ENCODE measurements at regions not wholly inside any gene's neighbourhood (a gene's known extent, or its start where the extent isn't known, plus 50 kb on each side); places are given as distances from the start of the nearest gene placed in this dataset.
"Not testable (repeated sequence)": the region's sequence is repeated elsewhere in the genome, so short reads cannot be mapped to it uniquely, and the experiment has no call there.

DNA sequence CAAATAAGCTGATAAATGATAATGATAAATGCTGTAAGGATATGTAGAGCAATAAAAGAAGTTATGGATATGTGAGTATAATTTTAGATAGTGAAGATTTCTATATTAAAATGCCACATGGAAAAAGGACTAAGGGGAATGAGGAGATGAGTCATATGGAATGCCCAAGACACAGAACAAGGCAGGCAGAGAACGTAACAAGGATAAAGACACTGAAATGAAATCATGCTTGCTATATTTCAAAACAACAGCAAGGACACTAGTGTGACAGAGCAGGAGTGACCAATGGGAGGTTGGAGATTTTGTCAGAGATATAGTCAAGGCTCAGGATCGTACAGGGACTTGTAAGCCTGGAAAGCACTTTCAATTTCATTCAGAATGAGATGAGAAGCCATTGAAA lies 621.5 kb upstream of the SEMA6D start:
- Histone ChIP-seq H3K4me3 (no peak overlapping the region), H3K27me3 (ENCODE audit: low read depth) (no peaks in the 10 kb centered on the region), H3K9me3 (no peaks in the 10 kb centered on the region), H3K36me3 (no peaks in the 10 kb centered on the region), H3K4me1 (no peaks in the 10 kb centered on the region), H3K27ac (no peak overlapping the region)
- TF ChIP-seq, protein P1, sequence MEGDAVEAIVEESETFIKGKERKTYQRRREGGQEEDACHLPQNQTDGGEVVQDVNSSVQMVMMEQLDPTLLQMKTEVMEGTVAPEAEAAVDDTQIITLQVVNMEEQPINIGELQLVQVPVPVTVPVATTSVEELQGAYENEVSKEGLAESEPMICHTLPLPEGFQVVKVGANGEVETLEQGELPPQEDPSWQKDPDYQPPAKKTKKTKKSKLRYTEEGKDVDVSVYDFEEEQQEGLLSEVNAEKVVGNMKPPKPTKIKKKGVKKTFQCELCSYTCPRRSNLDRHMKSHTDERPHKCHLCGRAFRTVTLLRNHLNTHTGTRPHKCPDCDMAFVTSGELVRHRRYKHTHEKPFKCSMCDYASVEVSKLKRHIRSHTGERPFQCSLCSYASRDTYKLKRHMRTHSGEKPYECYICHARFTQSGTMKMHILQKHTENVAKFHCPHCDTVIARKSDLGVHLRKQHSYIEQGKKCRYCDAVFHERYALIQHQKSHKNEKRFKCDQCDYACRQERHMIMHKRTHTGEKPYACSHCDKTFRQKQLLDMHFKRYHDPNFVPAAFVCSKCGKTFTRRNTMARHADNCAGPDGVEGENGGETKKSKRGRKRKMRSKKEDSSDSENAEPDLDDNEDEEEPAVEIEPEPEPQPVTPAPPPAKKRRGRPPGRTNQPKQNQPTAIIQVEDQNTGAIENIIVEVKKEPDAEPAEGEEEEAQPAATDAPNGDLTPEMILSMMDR (IDR thresholded peaks at IDR 0.05): no peak
- DNase-seq (no peak), ATAC-seq (no peak)
- intact Hi-C loops (cut with DNase I): no loop called here

DNA sequence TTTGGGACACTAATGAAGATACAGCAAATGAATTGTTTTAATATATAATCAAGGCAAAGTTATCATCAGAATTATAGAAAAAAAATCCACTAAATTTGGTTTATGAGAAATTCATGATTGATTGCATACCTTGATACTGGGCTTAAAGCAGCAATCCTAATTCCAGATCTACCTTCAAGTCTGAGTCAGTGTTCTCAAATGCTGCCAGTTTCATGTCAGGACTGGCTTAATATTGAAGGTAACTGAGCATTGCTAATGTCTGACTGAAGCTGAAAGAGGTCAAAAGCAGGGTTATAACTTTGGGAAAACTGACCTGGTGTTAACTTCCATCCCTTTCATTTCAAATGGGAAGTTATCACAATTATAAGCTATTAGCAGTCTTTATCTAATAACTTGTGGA lies 618.8 kb upstream of the SEMA6D start:
- intact Hi-C loops (cut with DNase I); ATAC-seq; H3K27ac ChIP-seq; H3K27me3 ChIP-seq (ENCODE audit: low read depth); H3K4me3 ChIP-seq; DNase-seq; H3K4me1 ChIP-seq; H3K9me3 ChIP-seq; H3K36me3 ChIP-seq: not testable (repeated sequence)

DNA sequence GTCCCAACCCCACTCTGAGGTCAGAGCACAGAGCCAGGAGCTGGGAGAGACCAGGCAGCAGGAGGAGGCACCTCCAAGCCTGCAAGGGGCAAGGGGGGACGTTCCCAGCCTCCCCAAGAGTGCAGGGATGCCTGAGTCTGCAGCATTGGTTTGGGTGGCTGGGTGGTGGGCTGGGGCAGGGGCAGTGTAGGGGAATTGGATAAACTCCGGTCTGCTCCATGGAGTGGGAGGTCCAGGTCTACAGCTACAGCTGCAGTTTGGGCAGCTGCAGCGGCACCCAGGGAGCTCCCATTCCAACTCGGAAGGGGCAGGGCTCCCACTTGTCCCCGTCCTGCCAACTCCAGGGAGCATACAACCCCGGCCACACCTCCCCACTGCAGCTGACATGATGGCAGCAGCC lies 617.5 kb upstream of the SEMA6D start:
- H3K27ac ChIP-seq; H3K36me3 ChIP-seq; H3K27me3 ChIP-seq (ENCODE audit: low read depth); H3K9me3 ChIP-seq; intact Hi-C loops (cut with DNase I); ATAC-seq; DNase-seq; H3K4me3 ChIP-seq; H3K4me1 ChIP-seq: not testable (repeated sequence)

DNA sequence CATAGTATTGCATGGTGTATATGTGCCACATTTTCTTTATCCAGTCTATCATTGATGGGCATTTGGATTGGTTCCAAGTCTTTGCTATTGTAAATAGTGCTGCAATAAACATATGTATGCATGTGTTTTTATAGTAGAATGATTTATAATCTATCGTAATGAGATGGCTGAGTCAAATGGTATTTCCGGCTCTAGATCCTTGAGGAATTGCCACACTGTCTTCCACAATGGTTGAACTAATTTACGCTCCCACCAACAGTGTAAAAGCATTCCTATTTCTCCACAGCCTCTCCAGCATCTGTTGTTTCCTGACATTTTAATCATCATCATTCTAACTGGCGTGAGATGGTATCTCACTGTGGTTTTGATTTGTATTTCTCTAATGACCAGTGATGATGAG lies 608.5 kb upstream of the SEMA6D start:
- H3K9me3 ChIP-seq; H3K36me3 ChIP-seq; H3K4me1 ChIP-seq; H3K4me3 ChIP-seq; DNase-seq; intact Hi-C loops (cut with DNase I); H3K27me3 ChIP-seq (ENCODE audit: low read depth); H3K27ac ChIP-seq; ATAC-seq: not testable (repeated sequence)

DNA sequence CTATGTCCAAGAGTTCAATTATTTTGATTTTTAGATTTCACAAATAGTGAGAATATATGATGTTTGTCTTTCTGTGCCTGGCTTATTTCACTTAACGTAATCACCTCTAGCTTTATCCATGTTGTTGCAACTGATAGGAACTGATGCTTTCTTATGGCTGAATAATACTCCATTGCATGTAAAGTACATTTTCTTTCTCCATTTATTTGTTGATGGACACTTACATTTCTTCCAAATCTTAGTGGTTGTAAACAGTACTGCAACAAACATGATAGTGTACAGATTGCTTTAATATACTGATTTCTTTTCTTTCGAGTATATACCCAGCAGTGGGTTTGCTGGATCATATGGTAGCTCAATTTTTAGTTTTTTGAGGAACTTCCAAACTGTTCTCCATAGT lies 600.6 kb upstream of the SEMA6D start:
- ATAC-seq: no peak
- intact Hi-C loops (cut with DNase I): no loop called here
- no peaks in the 10 kb centered on the region for H3K4me1 ChIP-seq
- no peaks in the 10 kb centered on the region for H3K9me3 ChIP-seq
- no peak overlapping the region for H3K4me3 ChIP-seq
- DNase-seq: no peak
- no peaks in the 10 kb centered on the region for H3K27me3 ChIP-seq (ENCODE audit: low read depth)
- H3K36me3 ChIP-seq: no peaks in the 10 kb centered on the region
- TF ChIP-seq, protein P1 (IDR thresholded peaks at IDR 0.05): no peak
- H3K27ac ChIP-seq: no peak overlapping the region

DNA sequence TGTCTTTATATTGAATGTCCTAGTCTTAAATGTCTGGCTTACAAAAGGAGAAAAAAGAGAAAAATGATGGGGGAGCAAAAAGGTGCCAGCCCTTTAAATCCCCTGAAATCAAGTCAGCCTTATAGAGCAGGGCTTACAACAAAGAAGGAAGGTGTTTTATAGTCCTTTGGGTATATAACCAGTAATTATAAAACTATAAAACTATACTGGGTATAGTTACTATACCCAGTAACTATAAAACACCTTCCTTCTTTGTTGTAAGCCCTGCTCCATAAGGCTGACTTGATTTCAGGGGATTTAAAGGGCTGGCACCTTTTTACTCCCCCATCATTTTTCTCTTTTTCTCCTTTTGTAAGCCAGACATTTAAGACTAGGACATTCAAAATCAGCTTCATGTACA lies 598.0 kb upstream of the SEMA6D start:
- DNase-seq (no peak), ATAC-seq (no peak)
- TF ChIP-seq, protein P1 (IDR thresholded peaks at IDR 0.05): no peak
- no peaks in the 10 kb centered on the region for H3K27me3 ChIP-seq (ENCODE audit: low read depth)
- no peak overlapping the region for H3K27ac ChIP-seq
- intact Hi-C loops (cut with DNase I): no loop called here
- no peaks in the 10 kb centered on the region for H3K36me3 ChIP-seq
- no peaks in the 10 kb centered on the region for H3K9me3 ChIP-seq
- H3K4me1 ChIP-seq: no peaks in the 10 kb centered on the region
- H3K4me3 ChIP-seq: no peak overlapping the region

DNA sequence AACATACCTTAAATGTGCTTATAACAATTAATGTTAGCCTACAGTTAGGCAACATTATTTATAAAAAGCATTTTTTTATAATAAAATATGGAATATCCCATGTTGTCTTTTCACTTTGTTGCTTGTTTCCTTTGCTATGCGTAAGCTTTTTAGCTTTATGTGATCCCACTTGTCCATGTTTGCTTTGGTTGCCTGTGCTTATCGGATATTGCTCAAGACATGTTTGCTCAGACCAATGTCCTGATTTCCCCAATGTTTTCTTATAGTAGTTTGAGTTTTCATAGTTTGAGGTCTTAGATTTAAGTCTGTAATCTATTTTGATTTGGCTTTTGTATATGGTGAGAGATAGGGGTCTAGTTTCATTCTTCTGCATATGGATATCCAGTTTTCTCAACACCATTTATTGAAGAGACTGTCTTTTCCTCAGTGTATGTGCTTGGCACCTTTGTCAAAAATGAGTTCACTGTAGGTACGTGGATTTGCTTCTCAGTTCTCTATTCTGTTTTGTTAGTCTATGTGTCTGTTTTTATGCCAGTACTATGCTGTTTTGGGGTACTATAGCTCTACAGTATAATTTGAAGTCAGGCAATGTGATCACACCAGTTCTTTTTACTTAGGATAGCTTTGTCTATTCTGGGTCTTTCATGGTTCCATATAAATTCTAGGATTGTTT lies 592.7 kb upstream of the SEMA6D start:
- no peaks in the 10 kb centered on the region for H3K9me3 ChIP-seq
- TF ChIP-seq, protein P1 (IDR thresholded peaks at IDR 0.05): no peak
- no peaks in the 10 kb centered on the region for H3K27me3 ChIP-seq (ENCODE audit: low read depth)
- DNase-seq (no peak), ATAC-seq (no peak)
- intact Hi-C loops (cut with DNase I): no loop called here
- H3K27ac ChIP-seq: no peak overlapping the region
- no peaks in the 10 kb centered on the region for H3K4me1 ChIP-seq
- no peak overlapping the region for H3K4me3 ChIP-seq
- H3K36me3 ChIP-seq: no peaks in the 10 kb centered on the region

Data from lower lobe of right lung (tissue), 2 donors.